ENCODE measurements at regions not wholly inside any gene's neighbourhood (a gene's known extent, or its start where the extent isn't known, plus 50 kb on each side); places are given as distances from the start of the nearest gene placed in this dataset.
"Not testable (repeated sequence)": the region's sequence is repeated elsewhere in the genome, so short reads cannot be mapped to it uniquely, and the experiment has no call there.

DNA sequence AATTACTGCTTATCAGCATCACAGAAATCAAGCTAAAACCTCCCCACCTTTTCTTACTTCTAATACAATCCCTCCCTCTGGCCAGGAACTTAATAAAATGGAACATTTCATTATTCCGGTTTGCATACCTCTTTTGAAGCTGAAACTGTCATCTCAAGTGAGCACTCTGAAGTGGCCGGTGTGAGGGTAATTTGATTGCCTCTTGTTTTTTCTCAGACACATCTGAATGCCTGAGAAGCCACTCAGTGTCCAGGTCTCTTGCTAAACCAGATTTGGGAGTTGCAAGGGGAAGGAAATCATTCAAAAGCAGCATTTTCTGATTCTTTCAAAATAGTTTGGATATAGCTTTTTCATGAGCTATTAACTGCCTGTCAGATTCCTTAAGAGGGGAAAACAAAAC, 190.3 kb downstream of the C1D start:
- no peak for DNase-seq (ENCODE audit: low read depth)

DNA sequence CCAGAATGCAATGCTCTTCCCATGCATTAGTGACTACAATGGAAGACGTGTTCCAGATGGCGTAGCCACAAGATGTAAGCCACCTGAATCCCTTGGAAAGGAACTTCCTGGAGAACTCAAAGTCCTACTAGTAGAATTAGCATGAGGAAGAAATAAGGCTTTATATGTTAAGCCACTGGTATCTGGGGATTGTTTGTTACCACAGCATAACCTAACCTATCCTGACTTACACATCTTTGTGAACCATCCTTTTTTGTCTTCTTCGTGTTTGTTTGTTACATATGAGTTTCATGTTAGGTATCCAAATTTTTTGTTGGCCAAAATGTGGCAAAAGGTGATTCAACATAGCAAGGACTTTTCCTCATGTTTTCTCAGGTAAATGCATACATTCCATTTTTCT, 188.9 kb downstream of the C1D start:
- no peak for DNase-seq (ENCODE audit: low read depth)

DNA sequence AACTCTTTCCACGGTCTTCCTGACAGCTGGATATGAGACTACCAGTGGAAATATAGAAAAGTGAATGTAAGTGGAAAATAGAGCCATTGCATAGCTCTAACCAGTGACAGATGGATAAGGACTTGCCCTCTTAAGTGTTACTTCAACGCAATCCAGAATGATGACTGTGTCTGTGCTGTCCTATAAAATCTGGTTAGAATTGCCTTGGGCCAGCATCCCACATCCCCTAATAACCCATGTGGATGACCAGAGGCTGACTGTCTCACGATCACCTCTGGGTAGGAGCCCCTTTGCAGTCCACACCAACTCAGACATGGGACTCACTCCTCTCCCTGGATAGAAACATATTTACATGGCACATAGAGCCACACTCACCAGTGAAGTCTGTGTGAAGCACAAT, 186.6 kb downstream of the C1D start:
- no peak for DNase-seq (ENCODE audit: low read depth)

DNA sequence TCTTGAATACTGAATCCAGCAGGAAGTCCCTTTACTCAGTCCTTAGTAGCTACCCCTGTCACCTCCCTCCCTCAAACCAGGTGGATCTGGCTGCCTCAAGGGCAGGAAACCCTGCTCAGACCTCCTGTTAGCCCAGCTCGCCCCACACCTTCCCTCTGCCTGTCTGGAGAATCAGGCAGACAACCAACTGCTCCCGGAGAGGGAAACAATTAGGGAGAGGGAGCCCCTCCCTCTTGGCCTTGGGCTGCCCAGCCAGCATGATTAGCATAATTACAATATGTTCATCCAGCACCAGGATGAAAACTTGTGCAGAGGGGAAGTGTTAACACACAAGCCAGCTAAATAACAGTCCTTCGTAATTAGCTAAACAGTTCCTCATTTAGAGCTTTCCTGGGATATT, 185.5 kb downstream of the C1D start:
- DNase-seq (ENCODE audit: low read depth) = no peak

DNA sequence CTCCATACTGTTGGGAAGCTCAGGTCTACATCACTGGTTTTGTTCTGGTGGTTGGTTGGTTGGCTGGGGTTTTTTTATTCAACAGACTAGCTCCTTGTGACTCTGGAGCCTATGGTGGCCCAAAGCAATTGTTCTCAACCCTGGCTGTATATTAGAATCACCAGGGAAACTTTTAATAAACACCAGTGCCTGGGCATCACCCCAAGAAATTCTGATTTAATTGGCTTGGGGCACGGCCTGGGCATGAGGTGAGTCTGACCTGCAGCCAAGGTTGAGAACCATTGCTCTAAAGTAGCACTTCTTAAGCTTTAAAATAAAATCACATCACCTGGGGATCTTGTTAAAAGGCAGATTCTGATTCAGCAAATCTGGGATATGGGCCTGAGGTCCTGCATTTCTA, 184.1 kb downstream of the C1D start:
- no peak for DNase-seq (ENCODE audit: low read depth)

DNA sequence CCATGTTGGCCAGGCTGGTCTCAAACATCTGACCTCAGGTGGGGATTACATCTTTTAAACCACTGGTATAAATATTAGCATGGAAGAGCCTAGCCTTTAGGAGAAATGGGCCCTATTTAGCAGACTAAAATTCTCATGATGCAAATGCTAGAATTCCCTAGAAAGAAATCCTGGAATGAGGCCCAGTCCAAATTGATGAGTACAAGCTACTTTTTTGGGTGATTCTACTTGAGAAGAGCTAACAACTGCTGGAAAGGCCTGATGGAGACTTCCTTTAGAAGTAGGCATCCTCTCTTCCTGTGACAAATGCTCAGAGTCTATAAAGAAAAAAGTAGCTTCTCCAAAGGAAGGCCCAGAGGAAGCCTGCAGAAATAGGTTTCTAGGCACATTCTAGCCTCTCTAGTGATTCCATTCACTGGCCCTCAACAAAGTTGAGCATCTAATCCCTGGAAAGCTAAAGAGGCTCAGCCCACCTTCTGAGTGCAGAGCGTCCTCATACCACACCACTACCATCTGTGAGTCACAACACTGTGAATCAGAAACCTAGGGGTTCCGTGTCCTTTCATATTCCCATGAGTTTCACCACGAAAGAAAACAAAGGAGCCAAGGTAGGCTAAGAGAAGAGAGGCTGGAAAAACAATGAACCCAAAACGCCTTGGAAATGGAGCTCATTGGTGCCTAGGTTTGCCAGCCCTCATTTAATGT, 183.1 kb downstream of the C1D start:
- no peak for DNase-seq (ENCODE audit: low read depth)

DNA sequence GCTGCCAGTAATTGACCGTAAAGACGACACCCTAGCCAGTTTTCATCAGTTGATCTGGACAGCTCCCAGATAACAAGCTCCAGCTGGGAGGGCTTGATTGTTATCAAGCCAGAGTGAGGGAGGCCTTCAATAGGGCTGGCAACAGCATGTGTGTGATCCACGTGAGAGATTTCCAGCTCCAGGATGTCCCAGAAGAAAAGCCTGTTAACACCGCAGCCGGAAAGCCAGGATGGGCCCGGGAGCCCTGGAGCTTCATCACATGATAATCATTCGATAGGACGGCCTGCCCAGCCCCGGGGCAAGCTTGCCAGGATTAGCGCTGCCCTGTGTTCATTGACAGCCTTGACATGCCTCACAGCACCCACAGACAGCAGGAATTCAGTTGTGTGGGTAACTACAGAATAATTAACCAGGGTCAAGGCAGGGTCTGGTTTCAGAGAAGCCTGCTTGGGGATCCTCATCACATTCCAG, 182.5 kb downstream of the C1D start:
- DNase-seq (ENCODE audit: low read depth) = no peak

DNA sequence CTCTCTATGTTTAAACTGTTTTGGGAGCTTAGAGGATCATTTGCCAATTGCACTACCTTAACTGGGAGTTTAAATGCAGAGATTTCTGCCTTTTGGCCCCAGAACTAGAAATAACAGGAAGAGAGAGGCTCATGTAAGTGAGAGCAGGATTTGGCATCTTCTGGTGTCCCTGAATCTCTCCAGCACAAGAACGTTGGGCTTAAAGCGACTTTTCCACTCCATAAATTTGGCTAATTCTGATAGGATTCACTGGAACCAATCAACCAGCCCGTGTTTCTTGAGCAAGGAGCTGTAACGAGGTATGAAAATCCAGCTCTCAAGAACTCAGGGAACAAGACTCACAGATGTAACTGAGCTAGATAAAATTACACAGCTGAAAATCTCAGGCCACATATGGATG, 181.0 kb downstream of the C1D start:
- no peak for DNase-seq (ENCODE audit: low read depth)

DNA sequence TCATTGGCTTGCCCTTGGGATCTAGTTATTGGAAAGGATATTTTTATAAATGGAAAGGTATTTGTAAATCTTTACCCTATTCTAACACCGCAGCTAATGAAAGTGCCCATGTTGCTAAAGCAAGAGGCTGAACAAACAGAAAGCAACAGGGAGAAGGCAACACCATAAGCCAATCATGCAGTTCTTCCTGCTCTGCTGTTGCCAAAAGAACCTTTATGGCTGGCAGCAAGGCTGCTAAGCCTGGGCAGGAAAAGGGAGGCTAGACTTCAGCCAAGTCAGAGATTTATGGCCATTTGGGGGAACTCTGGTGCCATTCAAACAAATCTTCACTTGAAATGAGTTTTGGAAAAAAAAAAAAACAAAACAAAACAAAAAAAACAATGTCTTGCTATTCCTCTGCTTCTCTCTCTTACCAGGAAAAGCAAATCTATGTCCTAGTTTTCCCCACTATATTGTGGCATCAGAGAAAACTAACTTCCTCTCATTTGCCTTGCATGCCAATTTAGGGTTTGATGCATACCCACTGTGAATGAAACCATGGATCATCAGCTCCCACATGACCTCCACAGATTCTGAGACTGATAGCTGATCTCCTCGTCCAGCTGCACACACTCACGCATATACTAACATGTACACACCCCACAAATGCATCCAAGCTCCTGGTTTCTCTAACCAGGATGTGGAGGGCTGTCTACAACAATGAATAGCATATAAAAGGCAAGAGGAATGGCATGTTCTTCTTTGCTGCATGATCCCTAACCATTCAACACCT, 179.3 kb downstream of the C1D start:
- no peak for DNase-seq (ENCODE audit: low read depth)

DNA sequence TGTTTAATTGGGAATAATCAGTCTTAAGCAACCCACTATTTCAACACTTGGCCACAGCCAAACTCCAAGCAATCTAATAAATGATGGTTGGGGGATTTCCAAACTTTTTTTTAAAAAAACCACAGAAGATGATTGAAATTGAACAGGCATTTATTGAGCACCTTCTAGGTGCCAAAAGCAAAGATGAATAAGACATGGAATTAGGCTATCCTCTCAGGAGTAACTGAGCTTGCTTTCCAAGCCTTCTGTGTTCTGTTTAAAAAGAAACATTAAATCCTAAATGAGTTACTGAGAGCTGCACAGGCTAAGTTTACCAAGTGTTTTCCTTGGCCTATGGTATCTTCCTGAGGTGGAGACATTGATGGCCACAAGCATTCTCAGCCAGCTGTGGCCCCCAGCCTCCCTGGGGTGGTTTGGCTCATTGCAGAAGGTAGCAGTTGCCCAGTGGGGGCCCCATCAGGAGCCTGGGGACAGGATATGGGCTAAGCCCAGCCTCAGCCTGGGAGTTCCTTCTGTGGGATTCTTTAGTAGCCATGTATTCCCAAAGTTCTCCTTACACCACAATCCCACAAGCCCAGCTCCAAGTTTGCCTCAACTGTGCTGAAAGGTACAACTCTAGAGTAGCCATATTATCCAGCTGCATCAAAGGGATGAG, 174.3 kb downstream of the C1D start:
- DNase-seq (ENCODE audit: low read depth) = no peak

DNA sequence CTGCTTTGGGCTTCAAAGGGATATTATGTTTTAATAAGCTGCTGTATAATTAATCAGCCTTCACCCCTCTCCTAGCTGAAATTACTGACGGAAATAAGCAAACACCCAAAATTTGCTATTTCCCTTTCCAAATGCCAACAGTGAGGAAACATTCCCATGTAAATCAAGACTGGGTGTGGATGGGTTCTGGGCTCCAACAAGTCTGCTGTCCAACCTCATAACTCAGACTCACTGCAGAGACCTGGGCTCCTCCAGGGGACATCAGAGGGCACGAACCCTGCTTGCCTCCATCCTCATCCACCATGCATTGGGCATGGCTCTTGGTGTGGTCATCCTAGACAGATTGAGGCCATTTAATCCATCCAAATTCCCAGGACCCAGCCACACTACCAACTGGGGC, 173.7 kb downstream of the C1D start:
- DNase-seq (ENCODE audit: low read depth) = no peak

DNA sequence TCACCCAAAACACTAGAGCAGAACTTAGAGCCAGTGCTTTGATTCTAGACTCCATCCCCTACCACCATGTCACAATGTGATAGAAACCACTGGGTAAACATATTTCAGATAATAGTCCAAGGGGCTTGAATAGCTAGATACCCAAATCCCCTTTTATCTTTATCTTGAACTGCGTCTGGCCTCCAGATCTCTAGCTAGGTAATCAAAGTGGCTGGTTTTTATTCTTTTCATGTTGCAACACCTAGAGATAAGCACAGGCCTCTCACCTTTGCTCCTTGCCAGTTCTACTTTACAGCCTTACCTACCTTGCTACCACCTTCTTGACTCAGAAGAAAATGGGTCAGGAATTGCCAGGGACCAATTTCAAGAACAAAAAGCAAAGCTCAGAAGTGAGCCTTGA, 171.2 kb downstream of the C1D start:
- DNase-seq (ENCODE audit: low read depth) = no peak

DNA sequence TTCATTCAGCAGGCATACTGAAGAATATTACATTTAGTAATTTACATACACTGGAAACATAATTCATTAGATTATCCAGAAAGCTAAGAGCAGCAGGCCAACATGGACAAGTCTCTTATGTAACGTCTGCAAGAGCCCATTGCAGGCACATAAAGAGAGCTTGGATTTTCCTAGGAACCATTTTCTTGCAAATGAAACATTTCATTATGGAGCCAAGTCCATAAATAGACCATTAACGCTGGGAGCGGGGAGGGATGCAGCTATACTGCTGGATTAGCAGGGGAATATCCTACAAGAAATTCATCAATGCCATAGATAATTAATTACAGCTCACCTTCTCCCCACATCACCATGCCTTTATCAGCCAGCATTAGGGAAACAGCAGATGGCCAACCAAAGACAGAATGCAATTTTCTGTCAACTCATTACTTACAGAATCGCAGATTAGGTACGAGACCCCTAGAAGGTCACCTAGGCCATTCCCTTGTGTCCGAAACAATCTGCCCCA, 170.4 kb downstream of the C1D start:
- DNase-seq (ENCODE audit: low read depth) = no peak

DNA sequence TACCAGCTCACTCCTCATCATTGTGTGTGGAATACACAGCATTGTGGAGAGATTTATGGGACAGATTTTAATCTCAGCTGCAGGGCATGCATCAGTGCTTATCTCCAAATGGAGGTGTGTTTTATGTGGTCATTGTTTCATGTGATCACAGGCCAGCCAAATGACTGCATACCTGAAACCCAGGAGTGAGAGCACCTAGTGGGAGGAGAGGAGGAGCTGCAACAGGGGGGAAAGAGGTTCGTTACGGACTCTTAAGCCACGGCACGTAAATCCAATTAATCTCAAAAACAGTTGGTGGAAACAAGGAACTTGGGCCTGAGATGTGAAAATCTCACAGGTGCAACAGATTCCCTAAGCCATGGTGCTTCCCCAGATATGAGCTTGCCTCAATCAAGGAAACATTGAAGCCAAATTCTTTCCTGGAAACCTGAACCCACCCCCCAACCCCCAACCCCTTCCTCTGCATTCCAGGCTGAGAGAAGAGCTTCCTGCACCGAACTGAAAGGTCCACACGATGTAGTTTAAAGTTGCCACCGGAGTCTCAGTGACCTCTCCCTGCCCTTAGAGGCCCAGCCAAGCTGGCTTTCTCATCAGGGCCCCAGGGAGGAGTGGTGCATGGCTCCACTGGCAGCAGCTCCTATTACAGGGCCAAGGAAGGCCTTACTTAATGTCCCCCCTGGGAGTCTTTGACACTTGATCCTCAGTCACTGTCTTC, 167.4 kb downstream of the C1D start:
- no peak for DNase-seq (ENCODE audit: low read depth)

DNA sequence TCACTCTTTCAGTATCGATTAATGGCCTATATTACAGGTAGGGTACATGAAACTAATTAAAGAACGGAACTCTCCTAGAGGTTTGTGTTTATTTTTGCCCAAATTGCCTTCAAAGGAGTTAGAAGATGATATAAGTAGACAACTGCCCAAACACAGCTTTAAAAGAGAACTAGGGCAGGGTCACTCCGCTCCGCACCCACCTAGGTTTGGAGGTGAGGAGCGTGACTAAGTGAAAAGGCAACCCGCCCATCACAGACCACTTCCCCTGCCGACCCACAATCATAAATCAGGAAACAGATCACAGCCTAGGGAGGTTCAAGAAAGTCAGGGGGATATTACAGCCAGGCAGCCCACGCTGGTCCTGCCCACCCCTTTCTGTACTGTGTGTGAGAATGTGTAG, 166.7 kb downstream of the C1D start:
- no peak for DNase-seq (ENCODE audit: low read depth)

DNA sequence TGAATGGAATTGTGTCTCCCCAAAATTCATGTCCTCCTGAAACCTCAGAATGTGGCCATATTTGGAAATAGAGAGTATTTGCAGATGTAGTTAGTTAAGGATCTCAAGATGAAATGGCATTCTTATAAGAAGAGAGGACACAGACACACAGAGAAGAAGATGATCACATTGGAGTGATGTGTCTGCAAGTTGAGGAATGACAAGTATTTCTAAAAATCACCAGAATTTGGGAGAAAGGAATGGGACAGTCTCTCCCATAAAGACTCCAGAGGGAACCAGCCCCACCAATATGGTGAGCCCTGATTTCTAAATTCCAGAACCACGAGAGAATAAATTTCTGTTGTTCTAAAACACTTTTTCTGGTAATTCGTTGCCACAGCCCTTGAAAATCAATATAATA, 166.3 kb downstream of the C1D start:
- DNase-seq (ENCODE audit: low read depth) = no peak

DNA sequence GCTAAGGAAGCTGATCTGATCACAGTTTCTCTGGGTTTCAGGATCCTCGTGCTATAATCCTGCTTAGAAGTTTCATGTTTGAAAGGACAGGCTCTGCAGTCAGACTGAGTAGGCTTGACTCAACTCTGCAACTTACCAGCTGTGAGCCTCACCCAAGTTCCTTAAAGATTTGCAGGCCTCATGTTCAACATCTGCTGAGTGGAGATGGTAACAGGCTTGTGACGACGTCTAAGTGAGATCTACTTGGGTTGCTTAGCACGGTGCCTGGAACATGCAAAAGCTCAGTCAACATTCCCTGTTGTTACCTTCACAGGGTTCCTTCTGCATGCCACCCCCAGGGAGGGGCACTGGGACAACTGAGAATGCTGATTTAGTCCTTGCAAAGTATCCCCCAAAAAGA, 164.2 kb downstream of the C1D start:
- no peak for DNase-seq (ENCODE audit: low read depth)

DNA sequence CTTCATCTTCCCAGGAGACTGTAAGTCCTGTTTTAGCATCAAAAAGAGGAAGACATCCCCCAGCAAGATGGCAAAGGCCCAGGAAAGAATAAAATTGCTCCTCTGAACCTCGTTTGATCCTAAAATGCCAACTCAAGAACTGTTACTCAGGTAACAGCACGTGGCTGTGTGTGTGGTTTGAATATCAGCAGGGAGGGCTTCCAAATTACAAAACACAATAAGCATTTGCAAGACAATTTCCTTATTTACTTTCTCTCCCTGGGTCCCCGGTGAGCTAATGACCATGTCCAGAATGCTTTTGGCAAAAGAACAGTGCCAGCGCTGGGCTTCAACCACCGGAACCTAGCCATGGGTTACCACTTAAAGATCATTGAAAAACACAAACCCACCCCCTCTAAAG, 163.6 kb downstream of the C1D start:
- DNase-seq (ENCODE audit: low read depth) = no peak

DNA sequence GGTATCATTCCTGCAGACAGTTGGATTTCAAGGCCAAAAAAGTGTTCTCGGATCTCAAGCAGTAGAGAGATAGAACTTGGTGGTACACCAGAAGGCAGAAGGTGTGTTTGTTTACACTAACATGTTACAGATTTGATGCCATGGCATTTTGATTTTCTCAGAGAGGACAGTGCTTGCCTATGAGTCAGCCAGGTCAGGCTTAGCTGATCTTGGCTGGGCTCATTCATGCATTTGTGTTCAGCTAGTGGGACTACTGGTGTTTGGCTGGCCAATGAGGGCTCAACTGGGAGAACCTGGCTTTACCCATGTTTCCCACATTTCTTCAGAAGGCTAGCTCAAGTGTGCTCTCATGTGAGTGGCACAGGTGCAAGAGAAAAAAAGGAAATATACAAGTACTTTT, 162.0 kb downstream of the C1D start:
- DNase-seq (ENCODE audit: low read depth) = no peak

DNA sequence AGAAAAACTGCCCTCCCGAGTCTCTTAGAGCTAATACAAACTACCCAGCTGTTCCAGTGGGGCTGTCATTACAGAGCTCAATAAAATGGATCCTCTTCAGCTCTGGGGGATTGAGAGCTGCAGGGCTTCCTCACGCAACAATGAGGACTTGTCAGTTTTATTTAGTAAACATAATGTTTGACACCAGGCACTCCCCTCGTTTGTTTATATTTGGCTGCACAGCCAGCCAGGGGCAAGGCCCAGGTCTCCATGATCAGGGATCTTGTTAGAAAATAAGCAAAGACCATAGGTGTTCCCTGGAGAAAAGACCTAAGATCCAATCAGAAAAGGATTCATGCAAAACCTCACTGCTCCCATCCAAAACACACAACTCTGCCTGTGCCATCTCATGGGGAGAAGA, 158.2 kb downstream of the C1D start:
- no peak for DNase-seq (ENCODE audit: low read depth)

DNA sequence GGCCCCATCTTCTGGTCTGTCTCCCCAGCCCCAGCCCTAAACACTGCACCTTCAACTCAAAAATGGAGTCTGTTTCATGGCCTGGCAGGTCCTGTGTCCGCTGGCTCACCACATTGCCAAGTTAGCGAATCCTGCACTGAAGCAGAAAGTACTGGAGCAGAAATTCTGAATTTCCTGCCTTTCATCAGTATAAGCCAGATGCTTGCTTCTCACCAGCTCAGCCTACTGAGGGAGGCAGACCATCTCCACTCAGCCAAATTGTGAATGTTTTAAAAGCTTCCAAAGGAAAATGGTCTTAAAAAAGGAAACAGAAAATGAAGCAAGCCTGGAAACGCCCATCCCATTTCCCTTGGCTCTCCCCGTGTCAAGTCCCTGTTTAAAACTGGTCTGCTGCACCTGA, 157.8 kb downstream of the C1D start:
- no peak for DNase-seq (ENCODE audit: low read depth)

DNA sequence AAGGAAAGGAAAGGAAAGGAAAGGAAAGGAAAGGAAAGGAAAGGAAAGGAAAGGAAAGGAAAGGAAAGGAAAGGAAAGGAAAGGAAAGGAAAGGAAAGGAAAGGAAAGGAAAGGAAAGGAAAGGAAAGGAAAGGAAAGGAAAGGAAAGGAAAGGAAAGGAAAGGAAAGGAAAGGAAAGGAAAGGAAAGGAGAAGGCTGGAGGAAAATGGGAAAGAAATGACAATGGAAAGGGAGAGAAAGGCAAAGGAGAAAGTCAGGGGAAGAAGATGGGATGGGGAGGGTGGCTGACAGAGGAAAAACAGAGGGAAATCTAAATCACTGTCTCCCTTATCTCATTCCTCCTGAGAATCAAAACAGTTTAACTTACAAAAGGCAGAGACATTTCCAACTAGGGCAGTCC, 156.3 kb downstream of the C1D start:
- not testable (repeated sequence) for DNase-seq (ENCODE audit: low read depth)
